D721Med (cell line): ENCODE measurements at regions not wholly inside any gene's neighbourhood (a gene's known extent, or its start where the extent isn't known, plus 50 kb on each side); places are given as distances from the start of the nearest gene placed in this dataset.

ENCODE experiments used
- DNase-seq: peaks from one replicate; pipeline ENCODE4 v3.0.0; 2011; ENCODE audit warnings: low spot score; ENCODE audit not compliant: insufficient read length
- FAIRE-seq: peaks from 2 replicates; lab custom pipeline; 2011; peaks lifted over from hg19 to GRCh38; lab: Jason Lieb, UNC
- TF ChIP-seq, protein P1 (sequence below): IDR thresholded peaks from 2 replicates; pipeline ENCODE4 v1.5.1; 2012; ENCODE audit warnings: mild to moderate bottlenecking, control low read depth; ENCODE audit not compliant: insufficient read depth; ENCODE audit errors: missing control alignments

DNA sequence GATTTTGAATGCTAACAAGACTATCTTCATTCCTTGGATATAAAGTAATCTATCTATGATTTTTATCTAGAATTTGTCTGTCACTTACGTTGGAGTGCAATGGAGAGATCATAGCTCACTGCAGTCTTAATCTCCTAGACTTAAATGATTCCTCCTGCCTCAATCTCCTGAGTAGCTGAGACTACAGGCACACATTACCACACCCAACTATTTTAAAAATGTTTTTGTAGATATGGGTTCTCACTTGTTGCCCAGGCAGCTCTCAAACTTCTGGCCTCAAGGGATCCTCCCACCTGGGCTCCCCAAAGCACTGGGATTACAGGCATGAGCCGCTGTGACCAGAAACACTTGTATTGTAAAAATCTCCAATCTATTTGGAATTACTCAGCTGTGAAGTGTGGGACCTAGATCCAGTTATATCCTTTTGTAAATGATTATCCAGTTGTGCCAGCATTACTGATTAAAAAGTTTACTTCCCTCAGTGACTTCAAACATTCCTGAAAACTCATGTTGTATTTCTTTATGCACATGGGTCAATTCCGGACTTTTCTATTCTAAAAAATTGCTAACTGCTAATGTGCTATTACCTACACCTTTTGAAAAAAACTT is 1793.8 kb upstream of the WWC1 start:
- TF ChIP-seq, protein P1, sequence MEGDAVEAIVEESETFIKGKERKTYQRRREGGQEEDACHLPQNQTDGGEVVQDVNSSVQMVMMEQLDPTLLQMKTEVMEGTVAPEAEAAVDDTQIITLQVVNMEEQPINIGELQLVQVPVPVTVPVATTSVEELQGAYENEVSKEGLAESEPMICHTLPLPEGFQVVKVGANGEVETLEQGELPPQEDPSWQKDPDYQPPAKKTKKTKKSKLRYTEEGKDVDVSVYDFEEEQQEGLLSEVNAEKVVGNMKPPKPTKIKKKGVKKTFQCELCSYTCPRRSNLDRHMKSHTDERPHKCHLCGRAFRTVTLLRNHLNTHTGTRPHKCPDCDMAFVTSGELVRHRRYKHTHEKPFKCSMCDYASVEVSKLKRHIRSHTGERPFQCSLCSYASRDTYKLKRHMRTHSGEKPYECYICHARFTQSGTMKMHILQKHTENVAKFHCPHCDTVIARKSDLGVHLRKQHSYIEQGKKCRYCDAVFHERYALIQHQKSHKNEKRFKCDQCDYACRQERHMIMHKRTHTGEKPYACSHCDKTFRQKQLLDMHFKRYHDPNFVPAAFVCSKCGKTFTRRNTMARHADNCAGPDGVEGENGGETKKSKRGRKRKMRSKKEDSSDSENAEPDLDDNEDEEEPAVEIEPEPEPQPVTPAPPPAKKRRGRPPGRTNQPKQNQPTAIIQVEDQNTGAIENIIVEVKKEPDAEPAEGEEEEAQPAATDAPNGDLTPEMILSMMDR: no peak
- DNase-seq (no peak), FAIRE-seq (no peak)

DNA sequence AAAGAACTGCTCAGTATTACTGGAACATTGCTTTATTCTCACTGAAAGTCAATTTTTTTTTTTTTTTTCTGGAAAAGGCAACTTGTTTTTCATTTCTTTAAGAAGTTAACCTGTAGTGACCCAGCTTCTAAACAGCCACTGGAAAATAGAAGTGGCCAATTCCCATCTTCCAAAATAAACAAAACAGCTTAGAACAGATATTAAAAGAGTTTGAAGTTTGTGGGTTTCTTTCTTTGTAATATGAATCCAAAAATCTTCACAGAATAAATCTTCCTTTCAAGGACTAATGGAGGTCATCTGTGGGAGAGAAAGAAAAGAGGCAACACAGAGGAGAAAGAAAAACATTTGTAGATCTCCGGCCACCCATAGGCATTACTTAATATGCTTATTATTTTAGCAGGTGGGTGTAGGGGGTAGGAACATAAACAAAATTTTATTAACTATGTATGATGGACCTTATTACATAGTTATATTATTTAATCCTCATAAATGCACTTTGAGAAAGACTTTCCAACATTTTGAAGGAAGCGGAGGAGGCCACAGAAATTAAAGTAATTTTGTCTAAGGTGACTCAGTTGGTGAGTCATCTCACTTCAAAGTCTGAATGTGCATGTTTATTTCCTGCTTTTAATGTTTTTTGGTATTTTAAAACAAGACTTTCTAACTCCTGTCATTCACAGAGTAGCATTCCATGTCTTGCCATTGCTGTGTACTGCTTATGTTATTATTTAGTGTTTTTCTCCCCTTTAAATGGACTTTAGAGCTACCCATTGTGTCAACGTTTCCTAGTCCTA is 1791.8 kb upstream of the WWC1 start:
- TF ChIP-seq, protein P1: no peak
- FAIRE-seq (no peak), DNase-seq (no peak)

GRCh38 chr5:166503506-166503905 is 1787.9 kb upstream of the WWC1 start:
- no peak for DNase-seq
- FAIRE-seq: no peak
- TF ChIP-seq, protein P1: no peak

- TF ChIP-seq, protein P1: no peak
- no peak for DNase-seq
- FAIRE-seq: no peak
These were observed 1786.4 kb upstream of the WWC1 start for GRCh38 chr5:166505067-166505466.

GRCh38 chr5:166505544-166505943 is 1785.9 kb upstream of the WWC1 start:
- DNase-seq (no peak), FAIRE-seq (no peak)
- TF ChIP-seq, protein P1: no peak

- TF ChIP-seq, protein P1: no peak
- DNase-seq: no peak
- no peak for FAIRE-seq
These were observed 1783.5 kb upstream of the WWC1 start for GRCh38 chr5:166507810-166508425.
